Fibroblast of skin of right quadriceps (primary cell): ENCODE measurements at regions not wholly inside any gene's neighbourhood (a gene's known extent, or its start where the extent isn't known, plus 50 kb on each side); places are given as distances from the start of the nearest gene placed in this dataset.
A peak's percentile ranks its signal among the peaks of the same experiment; 100 is the strongest.
"Not testable (repeated sequence)": the region's sequence is repeated elsewhere in the genome, so short reads cannot be mapped to it uniquely, and the experiment has no call there.

ENCODE experiments used
- DNase-seq: peaks from one replicate; pipeline ENCODE4 v3.0.0-alpha.2; 2013

GRCh38 chr16:5925850-5926249, 828.3 kb upstream of the EEF2KMT start:
- no peak for DNase-seq

GRCh38 chr16:5922686-5923085, 825.1 kb upstream of the EEF2KMT start:
- no peak for DNase-seq

GRCh38 chr16:5918567-5919130, 821.1 kb upstream of the EEF2KMT start:
- DNase-seq, result no peak

- no peak for DNase-seq
Observed at GRCh38 chr16:5917436-5918195, 820.0 kb upstream of the EEF2KMT start.

GRCh38 chr16:5916711-5917191, 819.2 kb upstream of the EEF2KMT start:
- no peak for DNase-seq

- no peak for DNase-seq
Observed at GRCh38 chr16:5911241-5911640, 813.6 kb upstream of the EEF2KMT start.

- DNase-seq, result not testable (repeated sequence)
Observed at GRCh38 chr16:5909556-5909955, 812.0 kb upstream of the EEF2KMT start.

- no peak for DNase-seq
Observed at GRCh38 chr16:5907544-5907943, 809.9 kb upstream of the EEF2KMT start.

- no peak for DNase-seq
Observed at GRCh38 chr16:5906351-5906750, 808.8 kb upstream of the EEF2KMT start.

- peak; percentile 56 for DNase-seq
Observed at GRCh38 chr16:5905935-5906334, 808.3 kb upstream of the EEF2KMT start.

GRCh38 chr16:5903832-5904231, 806.2 kb upstream of the EEF2KMT start:
- DNase-seq, result no peak

- DNase-seq, result no peak
Observed at GRCh38 chr16:5903153-5903552, 805.6 kb upstream of the EEF2KMT start.

GRCh38 chr16:5900046-5900445, 802.5 kb upstream of the EEF2KMT start:
- no peak for DNase-seq

GRCh38 chr16:5895976-5896375, 798.4 kb upstream of the EEF2KMT start:
- no peak for DNase-seq

- DNase-seq, result peak; percentile 60
Observed at GRCh38 chr16:5895137-5895536, 797.5 kb upstream of the EEF2KMT start.

- DNase-seq, result no peak
Observed at GRCh38 chr16:5891296-5891695, 793.7 kb upstream of the EEF2KMT start.

- DNase-seq, result no peak
Observed at GRCh38 chr16:5885521-5885920, 787.9 kb upstream of the EEF2KMT start.

- no peak for DNase-seq
Observed at GRCh38 chr16:5884996-5885395, 787.4 kb upstream of the EEF2KMT start.

GRCh38 chr16:5884339-5884738, 786.7 kb upstream of the EEF2KMT start:
- no peak for DNase-seq

- DNase-seq, result no peak
Observed at GRCh38 chr16:5882087-5882640, 784.6 kb upstream of the EEF2KMT start.

- peak; percentile 2 for DNase-seq
Observed at GRCh38 chr16:5875416-5875815, 777.8 kb upstream of the EEF2KMT start.

GRCh38 chr16:5874899-5875298, 777.3 kb upstream of the EEF2KMT start:
- peak; percentile 15 for DNase-seq

- DNase-seq, result no peak
Observed at GRCh38 chr16:5873221-5873620, 775.6 kb upstream of the EEF2KMT start.
